HUES48 (cell line): ENCODE measurements at regions not wholly inside any gene's neighbourhood (a gene's known extent, or its start where the extent isn't known, plus 50 kb on each side); places are given as distances from the start of the nearest gene placed in this dataset.

Source experiments
- H3K27ac ChIP-seq: one replicate; pipeline ENCODE4 v1.7.0; 2013; ENCODE audit warnings: low read depth, low read length, inconsistent platforms
- H3K27me3 ChIP-seq: 2 replicates; pipeline ENCODE4 v1.6.1; 2013; ENCODE audit warnings: mild to moderate bottlenecking, low read length; ENCODE audit not compliant: control insufficient read depth, insufficient read depth
- H3K36me3 ChIP-seq: 2 replicates; pipeline ENCODE4 v1.6.1; 2013; ENCODE audit warnings: low read length; ENCODE audit not compliant: control insufficient read depth, insufficient read depth
- H3K4me1 ChIP-seq: 2 replicates; pipeline ENCODE4 v1.6.1; 2013; ENCODE audit warnings: mild to moderate bottlenecking, low read length; ENCODE audit not compliant: control insufficient read depth, insufficient read depth
- H3K4me3 ChIP-seq: 2 replicates; pipeline ENCODE4 v1.5.1; 2013; ENCODE audit warnings: mild to moderate bottlenecking, low read depth, low read length
- H3K9ac ChIP-seq: 2 replicates; pipeline ENCODE4 v1.6.1; 2013; ENCODE audit warnings: mild to moderate bottlenecking, low read depth, low read length, moderate library complexity
- H3K9me3 ChIP-seq: 2 replicates; pipeline ENCODE4 v1.6.1; 2013; ENCODE audit warnings: low read length; ENCODE audit not compliant: control insufficient read depth, insufficient read depth

GRCh38 chr13:74919914-74920313 lies 562.1 kb downstream of the TBC1D4 start:
- Histone ChIP-seq H3K27me3 (no peaks in the 10 kb centered on the region), H3K36me3 (no peaks in the 10 kb centered on the region), H3K4me3 (no peak overlapping the region), H3K9me3 (peaks cover 5% of the 10 kb centered on the region), H3K27ac (no peak overlapping the region), H3K4me1 (0 out of 2 replicates have a peak, but pooled peaks cover 2% of the 10 kb centered on the region), H3K9ac (no peak overlapping the region)

DNA sequence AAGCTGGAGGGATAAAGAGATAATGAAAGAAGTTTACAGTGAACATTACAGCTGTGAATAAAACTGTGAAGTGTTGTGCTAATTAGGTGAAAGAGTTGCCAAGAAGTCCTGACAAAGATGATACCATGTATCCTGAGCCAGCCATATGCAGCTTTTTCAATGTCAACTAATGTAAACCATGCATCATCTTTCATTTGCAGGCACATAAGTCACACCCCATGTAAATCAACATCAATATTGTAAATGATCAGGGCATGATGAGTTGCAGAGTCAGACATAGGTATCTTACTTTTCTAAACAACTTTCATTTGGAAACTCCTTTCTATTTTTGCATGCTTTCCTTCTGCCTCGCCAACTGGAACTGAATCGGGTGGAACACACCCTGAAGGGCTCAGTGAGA lies 569.1 kb downstream of the TBC1D4 start:
- H3K9ac ChIP-seq = no peak overlapping the region
- no peak overlapping the region for H3K4me3 ChIP-seq
- no peaks in the 10 kb centered on the region for H3K27me3 ChIP-seq
- H3K36me3 ChIP-seq = no peaks in the 10 kb centered on the region
- no peaks in the 10 kb centered on the region for H3K9me3 ChIP-seq
- H3K4me1 ChIP-seq = no peaks in the 10 kb centered on the region
- no peak overlapping the region for H3K27ac ChIP-seq

- no peak overlapping the region for H3K4me3 ChIP-seq
- H3K9ac ChIP-seq = no peak overlapping the region
Measured at GRCh38 chr13:74910415-74910814, 571.6 kb downstream of the TBC1D4 start.

DNA sequence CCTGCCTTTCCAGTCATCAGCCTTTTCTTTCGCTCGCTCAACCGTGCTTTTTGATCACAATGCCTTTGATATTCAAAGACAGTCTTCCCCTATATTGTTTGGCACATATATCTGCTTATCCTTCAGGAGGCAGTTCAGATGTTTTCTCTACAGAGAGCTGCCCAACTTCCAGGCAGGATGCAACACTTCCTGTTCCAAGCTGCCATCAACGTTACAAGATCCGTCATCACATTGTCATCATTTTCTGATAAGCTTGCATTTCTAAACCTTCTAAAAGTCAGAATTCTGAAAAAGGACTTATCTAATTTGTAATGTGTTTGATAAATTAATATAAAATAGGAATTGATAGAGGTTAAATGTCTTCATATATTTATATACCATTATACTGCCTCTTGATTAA lies 574.2 kb downstream of the TBC1D4 start:
- Histone ChIP-seq H3K27me3 (no peaks in the 10 kb centered on the region), H3K27ac (no peak overlapping the region), H3K9ac (no peak overlapping the region), H3K36me3 (no peaks in the 10 kb centered on the region), H3K9me3 (no peaks in the 10 kb centered on the region), H3K4me3 (no peak overlapping the region), H3K4me1 (no peaks in the 10 kb centered on the region)

More at GRCh38 chr13:74910415-74910814, 571.6 kb downstream of the TBC1D4 start:
- Histone ChIP-seq H3K27ac (no peak overlapping the region), H3K9me3 (no peaks in the 10 kb centered on the region), H3K4me1 (no peaks in the 10 kb centered on the region), H3K27me3 (no peaks in the 10 kb centered on the region), H3K36me3 (no peaks in the 10 kb centered on the region)

- H3K27ac ChIP-seq = no peak overlapping the region
- no peaks in the 10 kb centered on the region for H3K36me3 ChIP-seq
- no peaks in the 10 kb centered on the region for H3K4me1 ChIP-seq
- H3K4me3 ChIP-seq = no peak overlapping the region
- H3K27me3 ChIP-seq = no peaks in the 10 kb centered on the region
- H3K9me3 ChIP-seq = no peaks in the 10 kb centered on the region
- no peak overlapping the region for H3K9ac ChIP-seq
Measured at GRCh38 chr13:74904556-74904955, 577.4 kb downstream of the TBC1D4 start.

DNA sequence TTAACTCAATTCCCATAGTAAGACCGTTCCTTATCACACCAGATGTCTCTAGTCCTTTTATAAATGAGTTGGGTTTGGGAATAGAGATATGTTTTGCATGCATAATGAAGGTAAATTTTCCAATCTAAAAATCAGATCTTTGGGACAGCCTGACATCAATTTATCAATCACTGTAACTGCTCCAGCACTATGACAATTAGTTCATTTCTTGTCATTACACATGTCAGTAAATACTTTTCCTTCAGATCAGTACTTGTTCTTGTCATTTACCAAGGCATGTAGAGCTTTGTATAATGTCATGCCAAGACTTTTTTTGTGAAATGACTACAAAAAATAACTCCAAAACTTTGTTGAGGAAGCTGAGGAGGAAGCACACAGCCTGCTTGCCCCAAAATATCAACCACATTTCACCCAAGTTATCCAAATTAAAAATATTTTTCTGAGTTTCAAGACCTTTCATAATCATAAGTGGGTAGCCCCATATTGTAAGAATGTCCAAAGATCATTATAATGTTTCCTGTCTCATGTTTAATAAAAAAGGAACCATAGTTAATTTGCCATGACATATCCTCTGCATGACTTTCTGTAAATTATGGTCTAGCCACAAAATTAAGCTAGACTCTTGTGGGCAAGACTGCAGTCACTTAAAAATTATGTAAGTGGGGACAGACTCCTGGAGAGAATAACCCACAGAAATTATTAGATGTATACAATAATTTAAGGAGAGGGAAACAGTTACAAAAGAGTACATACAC lies 586.8 kb downstream of the TBC1D4 start:
- H3K36me3 ChIP-seq = no peaks in the 10 kb centered on the region
- no peak overlapping the region for H3K27ac ChIP-seq
- no peaks in the 10 kb centered on the region for H3K9me3 ChIP-seq
- no peaks in the 10 kb centered on the region for H3K27me3 ChIP-seq
- no peak overlapping the region for H3K4me3 ChIP-seq
- no peaks in the 10 kb centered on the region for H3K4me1 ChIP-seq
- no peak overlapping the region for H3K9ac ChIP-seq

DNA sequence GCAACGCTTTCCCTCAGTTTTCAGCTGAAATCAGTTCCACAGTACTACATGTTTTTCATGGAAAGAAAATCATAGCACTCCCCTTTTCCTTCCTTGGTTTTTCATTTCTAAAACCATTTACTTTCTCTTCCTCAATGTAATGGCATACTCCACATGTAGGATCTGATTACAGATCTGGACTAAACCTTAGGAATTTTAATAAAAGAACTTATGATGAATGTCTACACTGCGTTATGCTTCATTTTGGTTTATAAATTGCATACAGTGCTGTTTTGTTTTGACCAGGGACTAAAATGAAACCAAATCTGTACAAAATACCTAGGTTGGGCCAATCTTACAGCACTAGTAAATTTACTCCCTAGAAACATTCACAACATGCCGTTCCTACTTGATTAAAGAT lies 589.9 kb downstream of the TBC1D4 start:
- H3K4me3 ChIP-seq = no peak overlapping the region
- H3K9ac ChIP-seq = no peak overlapping the region
- no peaks in the 10 kb centered on the region for H3K27me3 ChIP-seq
- H3K27ac ChIP-seq = no peak overlapping the region
- H3K4me1 ChIP-seq = no peaks in the 10 kb centered on the region
- no peaks in the 10 kb centered on the region for H3K36me3 ChIP-seq
- no peaks in the 10 kb centered on the region for H3K9me3 ChIP-seq

DNA sequence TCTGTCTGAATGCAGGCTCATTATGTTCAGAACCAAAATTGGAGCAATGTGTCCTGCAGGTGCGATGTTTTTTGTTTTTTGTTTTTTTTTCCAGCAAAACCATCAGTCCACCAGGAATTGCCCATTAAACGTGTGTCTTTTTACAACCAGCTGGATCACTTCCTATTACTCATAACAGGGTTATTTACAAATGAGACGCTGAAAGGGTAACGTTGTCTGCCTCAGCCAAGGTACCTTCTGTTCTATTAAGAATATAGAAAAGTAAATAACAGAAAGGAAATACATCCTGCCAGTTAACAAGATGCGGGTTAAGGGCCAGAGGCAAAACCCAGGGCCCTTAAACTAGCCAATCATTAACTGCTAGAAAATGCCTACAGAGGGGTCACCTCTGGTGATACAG lies 590.4 kb downstream of the TBC1D4 start:
- Histone ChIP-seq H3K4me3 (no peak overlapping the region), H3K27me3 (no peaks in the 10 kb centered on the region), H3K4me1 (no peaks in the 10 kb centered on the region), H3K27ac (no peak overlapping the region), H3K9ac (no peak overlapping the region), H3K9me3 (no peaks in the 10 kb centered on the region), H3K36me3 (no peaks in the 10 kb centered on the region)

GRCh38 chr13:74889321-74889720 lies 592.6 kb downstream of the TBC1D4 start:
- H3K36me3 ChIP-seq = no peaks in the 10 kb centered on the region
- no peak overlapping the region for H3K27ac ChIP-seq
- no peaks in the 10 kb centered on the region for H3K9me3 ChIP-seq
- no peaks in the 10 kb centered on the region for H3K4me1 ChIP-seq
- H3K4me3 ChIP-seq = no peak overlapping the region
- no peaks in the 10 kb centered on the region for H3K27me3 ChIP-seq
- no peak overlapping the region for H3K9ac ChIP-seq

GRCh38 chr13:74886502-74886901 lies 595.5 kb downstream of the TBC1D4 start:
- no peaks in the 10 kb centered on the region for H3K9me3 ChIP-seq
- H3K27ac ChIP-seq = no peak overlapping the region
- no peaks in the 10 kb centered on the region for H3K4me1 ChIP-seq
- no peaks in the 10 kb centered on the region for H3K27me3 ChIP-seq
- no peaks in the 10 kb centered on the region for H3K36me3 ChIP-seq
- H3K9ac ChIP-seq = no peak overlapping the region
- H3K4me3 ChIP-seq = no peak overlapping the region

- Histone ChIP-seq H3K9ac (no peak overlapping the region), H3K27ac (no peak overlapping the region), H3K4me1 (no peaks in the 10 kb centered on the region), H3K9me3 (no peaks in the 10 kb centered on the region), H3K36me3 (no peaks in the 10 kb centered on the region), H3K4me3 (no peak overlapping the region), H3K27me3 (no peaks in the 10 kb centered on the region)
Measured at GRCh38 chr13:74883834-74884233, 598.1 kb downstream of the TBC1D4 start.
